A549 (cell line): ENCODE measurements at regions not wholly inside any gene's neighbourhood (a gene's known extent, or its start where the extent isn't known, plus 50 kb on each side); places are given as distances from the start of the nearest gene placed in this dataset.

Experiments
- BCL3 ChIP-seq: fragments of >200 bp; sonication (Bioruptor Twin); formaldehyde crosslinking; IDR thresholded peaks from 3 replicates; pipeline ENCODE4 v1.6.1; 2016
- CTCF ChIP-seq: fragments of >200 bp; sonication (Bioruptor Twin); formaldehyde crosslinking; IDR thresholded peaks from 3 replicates; pipeline ENCODE4 v1.5.1; 2016
- EHMT2 ChIP-seq: fragments of 200-600 bp; sonication (generic); IDR thresholded peaks from 2 replicates; pipeline ENCODE4 v1.6.1; 2016; ENCODE audit warnings: antibody characterized with exemption, low read depth, mild to moderate bottlenecking, moderate library complexity
- ESRRA ChIP-seq: fragments of 150-350 bp; IDR thresholded peaks from 2 replicates; pipeline ENCODE4 v1.6.1; 2014; ENCODE audit warnings: mild to moderate bottlenecking, low read length, borderline replicate concordance
- FOSL2 ChIP-seq, 2 experiments: fragments of 450-650 bp in 1 of 2; fragments of >200 bp in 1 of 2; sonication (Bioruptor Twin) in 1 of 2; formaldehyde crosslinking; IDR thresholded peaks; 2 replicates each; pipeline versions ENCODE4 v1.5.0 to v1.6.1; 2016 to 2020; ENCODE audit warnings: mild to moderate bottlenecking in 1 of 2, moderate library complexity in 1 of 2
- HMGXB4 ChIP-seq: fragments of 250-450 bp; sonication (Bioruptor Pico); IDR thresholded peaks from 2 replicates; pipeline ENCODE4 v1.5.0; 2021; ENCODE audit warnings: mild to moderate bottlenecking, moderate library complexity, borderline replicate concordance
- HOXA7 ChIP-seq: fragments of 250-450 bp; sonication (Bioruptor Pico); IDR thresholded peaks from 2 replicates; pipeline ENCODE4 v1.5.0; 2020; ENCODE audit warnings: mild to moderate bottlenecking, moderate library complexity
- MAFK ChIP-seq: fragments of 450-650 bp; IDR thresholded peaks from 2 replicates; pipeline ENCODE4 v1.6.1; 2014; ENCODE audit not compliant: partially characterized antibody
- MAZ ChIP-seq: fragments of 150-350 bp; IDR thresholded peaks from 2 replicates; pipeline ENCODE4 v1.6.1; 2014; ENCODE audit warnings: antibody characterized with exemption, low read depth, low read length, borderline replicate concordance
- MYC ChIP-seq: IDR thresholded peaks from 2 replicates; pipeline ENCODE4 v1.6.1; 2012; ENCODE audit warnings: mild to moderate bottlenecking, inconsistent platforms, low read length, improper control_type of control experiment, borderline replicate concordance
- POLR2A ChIP-seq: IDR thresholded peaks from 2 replicates; pipeline ENCODE4 v1.6.1; 2012; ENCODE audit warnings: mild to moderate bottlenecking, low read length
- REST ChIP-seq: fragments of 200-600 bp; sonication (generic); IDR thresholded peaks from 2 replicates; pipeline ENCODE4 v1.6.1; 2016; ENCODE audit warnings: antibody characterized with exemption, mild to moderate bottlenecking, moderate library complexity
- RNF2 ChIP-seq: fragments of 200-600 bp; sonication (generic); IDR thresholded peaks from 2 replicates; pipeline ENCODE4 v1.6.1; 2016; ENCODE audit warnings: low read depth, mild to moderate bottlenecking, antibody characterized with exemption, moderate library complexity, borderline replicate concordance
- TF ChIP-seq, protein P1 (sequence below): IDR thresholded peaks from 2 replicates; pipeline ENCODE4 v1.6.1; 2012

DNA sequence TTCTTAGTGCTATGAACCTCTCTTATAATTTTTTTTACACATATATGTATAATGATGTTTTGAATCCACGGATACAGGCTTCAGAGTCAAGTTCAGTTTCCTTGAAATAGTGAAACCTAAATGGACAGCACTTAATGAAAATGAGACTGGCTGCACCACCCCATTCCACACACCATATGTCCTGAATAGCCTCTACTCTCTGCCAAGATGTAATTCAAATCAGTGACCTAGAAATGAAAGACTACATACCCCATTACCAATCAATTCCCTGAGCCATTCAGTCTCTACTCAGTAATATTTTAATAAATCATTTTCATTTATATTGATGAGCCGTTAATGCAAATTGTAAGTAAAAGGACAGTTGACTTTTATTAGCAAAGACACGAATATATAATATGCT lies 614.9 kb upstream of the TMPRSS15 start:
- TF ChIP-seq CTCF (no peak), REST (no peak), MAZ (no peak), RNF2 (no peak), FOSL2 (IDR thresholded peaks at IDR 0.05) (no peak), FOSL2 (CRISPR knock-in tag; IDR thresholded peaks at IDR 0.05) (no peak), POLR2A (no peak), EHMT2 (no peak), MAFK (no peak), BCL3 (no peak), MYC (no peak), HOXA7 (CRISPR knock-in tag) (no peak), ESRRA (no peak), HMGXB4 (no peak)
- TF ChIP-seq, protein P1, sequence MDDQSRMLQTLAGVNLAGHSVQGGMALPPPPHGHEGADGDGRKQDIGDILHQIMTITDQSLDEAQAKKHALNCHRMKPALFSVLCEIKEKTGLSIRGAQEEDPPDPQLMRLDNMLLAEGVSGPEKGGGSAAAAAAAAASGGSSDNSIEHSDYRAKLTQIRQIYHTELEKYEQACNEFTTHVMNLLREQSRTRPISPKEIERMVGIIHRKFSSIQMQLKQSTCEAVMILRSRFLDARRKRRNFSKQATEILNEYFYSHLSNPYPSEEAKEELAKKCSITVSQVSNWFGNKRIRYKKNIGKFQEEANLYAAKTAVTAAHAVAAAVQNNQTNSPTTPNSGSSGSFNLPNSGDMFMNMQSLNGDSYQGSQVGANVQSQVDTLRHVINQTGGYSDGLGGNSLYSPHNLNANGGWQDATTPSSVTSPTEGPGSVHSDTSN: no peak
